HG02610 (cell line): ENCODE measurements at regions not wholly inside any gene's neighbourhood (a gene's known extent, or its start where the extent isn't known, plus 50 kb on each side); places are given as distances from the start of the nearest gene placed in this dataset.
"Not testable (repeated sequence)": the region's sequence is repeated elsewhere in the genome, so short reads cannot be mapped to it uniquely, and the experiment has no call there.

Source experiments
- ATAC-seq: cut with Tn5 transposase; IDR thresholded peaks from one replicate; pipeline ENCODE4 v1.9.1; 2021; ENCODE audit warnings: mild to moderate bottlenecking, moderate library complexity; ENCODE audit not compliant: unreplicated experiment

GRCh38 chr3:124303305-124303910 lies 311.5 kb upstream of the ROPN1 start:
- ATAC-seq, result no peak

GRCh38 chr3:124306665-124307064 lies 314.7 kb upstream of the ROPN1 start:
- no peak for ATAC-seq

GRCh38 chr3:124313621-124314020 lies 321.7 kb upstream of the ROPN1 start:
- ATAC-seq, result no peak

- ATAC-seq, result no peak
Measured at GRCh38 chr3:124315215-124316033, 323.5 kb upstream of the ROPN1 start.

- no peak for ATAC-seq
Measured at GRCh38 chr3:124316034-124316287, 324.0 kb upstream of the ROPN1 start.

GRCh38 chr3:124318014-124318413 lies 326.1 kb upstream of the ROPN1 start:
- ATAC-seq, result no peak

- no peak for ATAC-seq
Measured at GRCh38 chr3:124318656-124319055, 326.7 kb upstream of the ROPN1 start.

- ATAC-seq, result no peak
Measured at GRCh38 chr3:124320976-124321375, 329.1 kb upstream of the ROPN1 start.

- no peak for ATAC-seq
Measured at GRCh38 chr3:124322309-124322880, 330.5 kb upstream of the ROPN1 start.

- ATAC-seq, result no peak
Measured at GRCh38 chr3:124322966-124323365, 331.0 kb upstream of the ROPN1 start.

GRCh38 chr3:124325248-124325647 lies 333.3 kb upstream of the ROPN1 start:
- ATAC-seq, result no peak

- no peak for ATAC-seq
Measured at GRCh38 chr3:124329723-124330122, 337.8 kb upstream of the ROPN1 start.

GRCh38 chr3:124333931-124334640 lies 342.2 kb upstream of the ROPN1 start:
- ATAC-seq, result no peak

- ATAC-seq, result no peak
Measured at GRCh38 chr3:124336067-124336656, 344.2 kb upstream of the ROPN1 start.

GRCh38 chr3:124345845-124346244 lies 353.9 kb upstream of the ROPN1 start:
- ATAC-seq, result no peak

GRCh38 chr3:124346487-124346886 lies 354.6 kb upstream of the ROPN1 start:
- no peak for ATAC-seq

- ATAC-seq, result no peak
Measured at GRCh38 chr3:124347418-124347817, 355.5 kb upstream of the ROPN1 start.

GRCh38 chr3:124348555-124348954 lies 356.6 kb upstream of the ROPN1 start:
- ATAC-seq, result not testable (repeated sequence)

- no peak for ATAC-seq
Measured at GRCh38 chr3:124351430-124352148, 359.7 kb upstream of the ROPN1 start.

GRCh38 chr3:124352149-124352539 lies 360.2 kb upstream of the ROPN1 start:
- ATAC-seq, result no peak

- no peak for ATAC-seq
Measured at GRCh38 chr3:124353691-124354090, 361.8 kb upstream of the ROPN1 start.
